Thymus (tissue), 11 donors: ENCODE measurements at regions not wholly inside any gene's neighbourhood (a gene's known extent, or its start where the extent isn't known, plus 50 kb on each side); places are given as distances from the start of the nearest gene placed in this dataset.
A peak's percentile ranks its signal among the peaks of the same experiment; 100 is the strongest.
"Not testable (repeated sequence)": the region's sequence is repeated elsewhere in the genome, so short reads cannot be mapped to it uniquely, and the experiment has no call there.

Source experiments
- DNase-seq, 9 donors: peaks; one replicate each; pipeline ENCODE4 v3.0.0-alpha.2; 2013; ENCODE audit warnings: low spot score in 9 of 9, low read depth in 6 of 9, missing footprints in 1 of 9
- H3K27ac ChIP-seq, 2 donors: one replicate each; pipeline ENCODE4 v1.5.1; 2013; ENCODE audit warnings: control low read depth in 1 of 2, low read depth in 1 of 2, low read length in 1 of 2, mild to moderate bottlenecking in 1 of 2, moderate library complexity in 1 of 2
- H3K27me3 ChIP-seq, 2 donors: one replicate each; pipeline ENCODE4 v1.5.1; 2013; ENCODE audit warnings: low read length in 1 of 2; ENCODE audit not compliant: control insufficient read depth in 2 of 2, insufficient read depth in 1 of 2
- H3K36me3 ChIP-seq, 2 donors: one replicate each; pipeline ENCODE4 v1.5.1; 2013; ENCODE audit warnings: low read length in 1 of 2, mild to moderate bottlenecking in 1 of 2, moderate library complexity in 1 of 2; ENCODE audit not compliant: control insufficient read depth in 2 of 2, insufficient read depth in 2 of 2
- H3K4me1 ChIP-seq, 2 donors: one replicate each; pipeline ENCODE4 v1.5.1; 2013; ENCODE audit warnings: low read length in 2 of 2; ENCODE audit not compliant: control insufficient read depth in 2 of 2, insufficient read depth in 2 of 2
- H3K4me3 ChIP-seq, 2 donors: one replicate each; pipeline ENCODE4 v1.5.1; 2013; ENCODE audit warnings: low read length in 2 of 2, control low read depth in 1 of 2, mild to moderate bottlenecking in 1 of 2
- H3K9me3 ChIP-seq, 2 donors: one replicate each; pipeline ENCODE4 v1.5.1; 2013; ENCODE audit warnings: low read length in 1 of 2, mild to moderate bottlenecking in 1 of 2; ENCODE audit not compliant: control insufficient read depth in 2 of 2, insufficient read depth in 1 of 2
- WGBS: extraction: QIAGEN DNeasy Blood & Tissue Kit; methylation state at CpG from one replicate; pipeline ENCODE4 v1.1.7; 2013; 5-methylcytosine and 5-hydroxymethylcytosine counted together
- donor health status: healthy.

DNA sequence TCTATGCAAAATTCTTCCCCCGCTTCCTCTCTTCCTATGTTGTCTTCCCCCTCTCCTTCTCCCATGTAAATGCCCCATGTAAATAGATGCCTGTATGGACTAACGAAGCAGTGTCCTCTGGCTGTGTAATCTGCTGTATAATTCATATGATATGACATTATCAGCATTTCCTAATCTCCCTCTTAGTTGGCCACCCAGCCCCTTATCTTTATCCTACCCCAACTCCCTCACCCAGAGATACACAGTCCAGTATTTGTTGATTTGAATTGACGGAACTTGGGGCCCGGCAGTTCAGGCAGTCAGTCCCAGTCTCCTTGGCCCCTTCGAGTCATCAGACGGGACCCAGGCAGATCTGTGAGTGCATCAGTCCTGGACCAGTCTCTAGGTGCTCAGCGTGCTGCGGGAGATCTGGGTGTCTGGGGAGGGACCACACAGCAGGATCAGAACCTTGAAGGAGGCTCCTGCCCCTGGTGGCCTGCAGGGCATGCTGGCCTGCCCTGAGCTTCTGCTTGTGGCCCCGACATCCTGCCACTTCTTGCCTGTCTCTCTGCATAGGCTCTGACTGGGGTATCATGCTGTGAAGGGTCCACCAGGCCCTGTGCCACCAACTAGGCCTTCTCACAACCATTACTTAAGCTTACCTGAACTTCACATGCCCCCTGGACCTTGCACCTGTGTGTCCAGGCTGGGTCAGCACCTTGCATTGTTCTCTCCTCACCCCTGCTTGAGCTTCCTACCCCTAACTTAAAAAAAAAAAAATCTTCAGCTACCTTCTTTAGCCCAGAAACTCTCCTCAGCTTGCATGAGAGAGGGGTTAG lies 88.1 kb upstream of the ATL2 start:
- 96% methylated on average over 9 of the region's 9 CpGs for WGBS
- DNase-seq, result no peak
- Histone ChIP-seq H3K36me3 (no peaks in the 10 kb centered on the region), H3K27me3 (no peaks in the 10 kb centered on the region), H3K9me3 (no peaks in the 10 kb centered on the region), H3K4me3 (no peak overlapping the region), H3K27ac (no peak overlapping the region), H3K4me1 (peaks cover 0 to 11% of the 10 kb centered on the region in 2 donors)

- H3K9me3 ChIP-seq, result no peaks in the 10 kb centered on the region
- no peak overlapping the region for H3K27ac ChIP-seq
- peaks cover 0 to 11% of the 10 kb centered on the region in 2 donors for H3K4me1 ChIP-seq
- 94% methylated on average over 4 of the region's 4 CpGs for WGBS
- no peak overlapping the region for H3K4me3 ChIP-seq
- no peaks in the 10 kb centered on the region for H3K27me3 ChIP-seq
- no peak for DNase-seq
- no peaks in the 10 kb centered on the region for H3K36me3 ChIP-seq
Measured at GRCh38 chr2:38463752-38464151, 86.7 kb upstream of the ATL2 start.

DNA sequence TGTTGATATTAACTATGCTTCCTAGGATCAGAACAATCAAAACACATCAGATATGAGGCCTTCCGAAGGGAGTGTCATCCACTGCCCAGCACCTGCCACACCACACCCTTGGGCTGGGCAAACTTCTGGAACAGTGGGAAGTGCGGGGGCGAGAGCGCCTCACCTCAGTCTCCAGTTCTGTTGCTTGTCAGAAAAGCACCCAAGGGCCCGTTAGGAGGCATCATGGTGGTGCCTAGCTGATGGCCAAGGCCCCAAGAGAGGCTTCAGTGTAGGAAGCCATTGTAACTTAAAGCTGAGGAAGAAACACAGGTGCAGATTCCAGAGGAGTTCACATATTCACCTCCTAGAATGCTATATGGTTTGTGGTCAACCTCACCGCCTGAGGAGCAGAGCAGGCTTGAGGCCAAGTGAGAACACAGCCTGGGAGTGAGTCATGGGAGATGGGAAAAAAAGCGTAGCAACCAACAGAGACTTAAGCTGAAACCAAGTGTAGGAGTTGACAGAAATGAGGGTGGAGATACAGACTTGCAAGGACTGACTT lies 85.1 kb upstream of the ATL2 start:
- WGBS, result 78% methylated on average over 7 of the region's 7 CpGs
- Histone ChIP-seq H3K9me3 (no peaks in the 10 kb centered on the region), H3K27ac (peak overlapping the region in 1 of 2 donors; percentile 14), H3K4me3 (no peak overlapping the region), H3K36me3 (no peaks in the 10 kb centered on the region), H3K4me1 (peaks cover 0 to 11% of the 10 kb centered on the region in 2 donors), H3K27me3 (no peaks in the 10 kb centered on the region)
- DNase-seq, result peak in 1 of 9 donors; percentile 36

DNA sequence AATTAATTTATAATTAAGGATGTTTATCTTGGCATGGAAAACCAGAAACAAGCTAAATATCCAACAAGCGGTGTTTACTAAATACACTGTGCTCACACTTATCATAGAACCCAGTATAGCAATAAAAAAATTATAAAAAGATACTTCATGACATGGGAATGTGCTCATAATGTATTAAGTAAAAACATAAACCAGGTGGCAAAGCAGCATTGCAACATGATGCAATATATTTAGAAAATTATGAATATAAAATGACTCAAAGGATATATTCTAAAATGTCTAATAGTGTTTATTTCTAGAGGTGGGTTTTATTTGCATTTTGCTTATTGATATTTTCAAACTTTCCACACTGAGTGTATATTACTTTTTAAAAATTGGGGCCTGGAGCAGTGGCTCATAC lies 84.4 kb upstream of the ATL2 start:
- Histone ChIP-seq H3K4me1 (peaks cover 0 to 11% of the 10 kb centered on the region in 2 donors), H3K27ac (no peak overlapping the region)
- WGBS, result 96% methylated on average over 1 of the region's 1 CpG

DNA sequence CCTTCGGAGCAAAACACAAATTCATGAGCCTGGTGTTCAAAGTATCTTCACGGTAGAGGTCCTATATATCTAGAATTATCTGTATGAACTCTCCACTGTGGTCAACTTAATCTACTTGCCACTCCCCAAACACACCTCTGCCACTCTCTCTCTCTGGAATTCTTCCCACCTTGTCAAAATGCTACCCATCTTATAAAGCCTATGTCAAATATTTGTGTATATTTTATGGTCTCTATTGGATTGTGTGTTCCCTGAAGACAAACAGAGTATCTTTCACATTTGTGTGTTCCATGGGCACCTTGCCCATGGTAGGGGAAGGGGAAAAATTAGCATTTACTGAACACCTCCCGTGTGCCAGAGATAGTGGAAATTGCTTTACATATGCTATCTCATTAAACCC lies 83.2 kb upstream of the ATL2 start:
- Histone ChIP-seq H3K4me3 (no peak overlapping the region), H3K9me3 (no peaks in the 10 kb centered on the region), H3K27me3 (no peaks in the 10 kb centered on the region), H3K36me3 (no peaks in the 10 kb centered on the region), H3K27ac (no peak overlapping the region), H3K4me1 (peaks cover 0 to 6% of the 10 kb centered on the region in 2 donors)
- DNase-seq, result no peak
- 63% methylated on average over 3 of the region's 3 CpGs for WGBS

More for the DNA sequence above, 84.4 kb upstream of the ATL2 start:
- H3K4me3 ChIP-seq, result no peak overlapping the region
- H3K9me3 ChIP-seq, result no peaks in the 10 kb centered on the region
- no peak for DNase-seq
- H3K36me3 ChIP-seq, result no peaks in the 10 kb centered on the region
- no peaks in the 10 kb centered on the region for H3K27me3 ChIP-seq

DNA sequence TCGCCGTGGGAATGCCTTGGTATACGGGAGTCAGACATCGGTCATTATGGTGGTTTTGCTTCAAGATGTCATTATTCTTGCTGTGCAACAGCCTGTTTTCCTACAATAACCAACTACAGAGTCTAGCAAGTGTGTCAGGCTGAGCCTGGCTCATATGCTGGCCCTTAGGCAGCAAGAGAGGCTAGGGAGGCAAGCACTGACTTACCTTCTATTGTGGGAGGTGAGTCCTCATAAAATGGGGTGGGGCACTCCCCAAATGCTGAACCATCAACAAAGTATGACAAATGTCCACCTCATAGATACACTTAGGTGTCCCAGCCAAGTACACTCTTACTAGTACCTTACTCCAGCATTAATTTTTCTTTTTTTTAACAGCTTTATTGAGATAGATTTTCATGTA lies 77.0 kb upstream of the ATL2 start:
- H3K36me3 ChIP-seq, result no peaks in the 10 kb centered on the region
- H3K4me3 ChIP-seq, result no peak overlapping the region
- 95% methylated on average over 4 of the region's 4 CpGs for WGBS
- no peak for DNase-seq
- peaks cover 0 to 3% of the 10 kb centered on the region in 2 donors for H3K4me1 ChIP-seq
- H3K9me3 ChIP-seq, result no peaks in the 10 kb centered on the region
- no peaks in the 10 kb centered on the region for H3K27me3 ChIP-seq
- H3K27ac ChIP-seq, result no peak overlapping the region

DNA sequence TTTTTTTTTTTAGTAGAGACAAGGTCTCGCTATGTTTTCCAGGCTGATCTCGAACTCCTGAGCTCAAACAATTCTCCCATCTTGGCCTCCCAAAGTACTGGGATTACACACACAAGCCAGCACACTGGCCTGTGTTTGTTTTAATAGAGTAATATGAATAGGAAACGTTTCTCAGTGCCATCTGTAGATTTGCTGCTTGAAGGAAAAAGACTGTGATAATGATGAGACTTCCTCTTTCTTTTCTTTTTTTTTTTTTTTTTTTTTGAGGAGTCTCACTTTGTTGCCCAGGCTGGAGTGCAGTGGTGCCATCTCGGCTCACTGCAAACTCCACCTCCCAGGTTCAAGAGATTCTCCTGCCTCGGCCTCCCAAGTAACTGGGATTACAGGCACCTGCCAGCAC lies 74.7 kb upstream of the ATL2 start:
- H3K36me3 ChIP-seq, result not testable (repeated sequence)

GRCh38 chr2:38450509-38450908 lies 73.4 kb upstream of the ATL2 start:
- no peaks in the 10 kb centered on the region for H3K27me3 ChIP-seq
- no peaks in the 10 kb centered on the region for H3K9me3 ChIP-seq
- no peaks in the 10 kb centered on the region for H3K36me3 ChIP-seq
- DNase-seq, result no peak
- 95% methylated on average over 2 of the region's 2 CpGs for WGBS
- H3K27ac ChIP-seq, result no peak overlapping the region
- no peak overlapping the region for H3K4me3 ChIP-seq
- H3K4me1 ChIP-seq, result peaks cover 0 to 15% of the 10 kb centered on the region in 2 donors

More for the DNA sequence above, 74.7 kb upstream of the ATL2 start:
- 91% methylated on average over 5 of the region's 5 CpGs for WGBS
- not testable (repeated sequence) for H3K27me3 ChIP-seq, DNase-seq, H3K27ac ChIP-seq, H3K9me3 ChIP-seq, H3K4me3 ChIP-seq
- H3K4me1 ChIP-seq, result peaks cover 0 to 12% of the 10 kb centered on the region in 2 donors

DNA sequence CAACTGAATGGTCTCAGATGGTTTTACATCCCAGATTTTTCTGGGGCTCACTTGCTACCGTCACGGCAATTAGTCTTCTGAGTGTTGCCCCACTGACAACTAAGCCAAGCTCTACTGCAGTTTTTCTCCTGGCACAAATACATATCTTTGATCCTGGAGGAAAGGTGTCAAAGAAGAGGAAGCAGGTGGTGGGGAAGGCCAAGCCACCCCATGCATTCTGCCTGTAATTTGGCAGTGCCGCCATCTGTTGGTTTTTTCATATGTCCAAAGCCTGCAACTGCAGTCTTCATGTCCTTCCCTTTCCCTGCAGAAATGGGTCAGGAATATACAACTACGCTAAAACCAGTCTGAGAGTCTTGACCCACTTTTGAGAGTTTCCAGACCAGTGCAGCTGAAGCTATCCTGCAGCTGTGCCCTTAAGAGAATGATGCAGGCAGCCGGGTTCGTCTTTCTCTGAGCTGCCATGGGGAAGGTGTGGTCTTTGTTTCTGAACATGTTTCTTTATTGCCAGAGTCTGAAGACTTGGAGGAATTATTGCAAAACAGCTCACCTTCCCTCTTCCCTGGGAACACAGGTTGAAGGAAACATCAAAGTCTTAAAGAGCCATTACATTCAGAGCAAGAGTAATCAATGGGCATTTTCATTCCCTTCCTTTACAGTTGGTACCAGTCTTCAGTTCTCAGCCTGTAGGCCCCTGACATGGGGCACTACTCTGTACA lies 71.8 kb upstream of the ATL2 start:
- no peak overlapping the region for H3K4me3 ChIP-seq
- peak in 1 of 9 donors; percentile 31 for DNase-seq
- WGBS, result 91% methylated on average over 6 of the region's 6 CpGs
- no peaks in the 10 kb centered on the region for H3K9me3 ChIP-seq
- H3K27me3 ChIP-seq, result no peaks in the 10 kb centered on the region
- peak overlapping the region; percentile 57 for H3K27ac ChIP-seq
- H3K36me3 ChIP-seq, result no peaks in the 10 kb centered on the region
- peaks cover 0 to 15% of the 10 kb centered on the region in 2 donors for H3K4me1 ChIP-seq
